Inflammatory macrophage treated with lipopolysaccharide for 4 hours (primary cell): ENCODE measurements at regions not wholly inside any gene's neighbourhood (a gene's known extent, or its start where the extent isn't known, plus 50 kb on each side); places are given as distances from the start of the nearest gene placed in this dataset.
"Not testable (repeated sequence)": the region's sequence is repeated elsewhere in the genome, so short reads cannot be mapped to it uniquely, and the experiment has no call there.

Experiments used
- DNase-seq: peaks from one replicate; pipeline ENCODE4 v3.0.0-alpha.2; 2020

DNA sequence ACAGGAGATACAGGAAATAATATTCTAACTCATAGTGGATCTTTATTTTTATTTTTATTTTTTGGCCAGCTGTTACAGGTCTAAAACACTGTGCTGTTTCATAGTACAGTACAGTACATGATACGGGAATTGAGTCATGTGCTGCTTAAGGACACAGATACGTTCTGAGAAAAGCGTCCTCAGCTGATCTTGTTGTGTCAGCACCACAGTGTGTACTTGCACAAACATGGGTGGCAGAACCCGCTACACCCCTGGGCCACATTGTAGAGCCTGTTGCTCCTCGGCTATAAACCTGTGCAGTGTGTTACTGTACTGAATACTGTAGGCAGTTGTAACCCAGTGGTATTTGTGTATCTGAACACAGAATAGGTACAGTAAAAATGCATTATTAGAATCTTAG is 183.4 kb downstream of the OR4M2 start:
- DNase-seq: no peak

DNA sequence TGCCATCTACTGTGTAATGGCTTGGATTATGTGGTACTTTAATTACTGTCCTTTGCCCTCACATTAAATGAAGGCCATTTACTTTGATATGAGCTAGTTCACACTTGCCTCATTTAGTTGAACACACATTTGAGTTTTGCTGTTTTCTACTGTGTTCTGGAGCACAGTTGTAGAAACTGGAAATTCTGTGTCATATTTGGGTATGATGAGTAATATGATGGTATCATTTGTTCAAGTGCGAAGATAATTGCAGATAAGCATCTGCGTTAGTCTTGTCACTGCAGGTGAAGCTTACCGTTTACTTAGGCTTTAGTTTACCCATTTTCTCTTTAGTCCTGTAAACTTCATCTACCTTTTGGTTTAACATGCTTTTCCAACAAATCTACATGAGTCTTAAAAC is 183.9 kb downstream of the OR4M2 start:
- DNase-seq: not testable (repeated sequence)

DNA sequence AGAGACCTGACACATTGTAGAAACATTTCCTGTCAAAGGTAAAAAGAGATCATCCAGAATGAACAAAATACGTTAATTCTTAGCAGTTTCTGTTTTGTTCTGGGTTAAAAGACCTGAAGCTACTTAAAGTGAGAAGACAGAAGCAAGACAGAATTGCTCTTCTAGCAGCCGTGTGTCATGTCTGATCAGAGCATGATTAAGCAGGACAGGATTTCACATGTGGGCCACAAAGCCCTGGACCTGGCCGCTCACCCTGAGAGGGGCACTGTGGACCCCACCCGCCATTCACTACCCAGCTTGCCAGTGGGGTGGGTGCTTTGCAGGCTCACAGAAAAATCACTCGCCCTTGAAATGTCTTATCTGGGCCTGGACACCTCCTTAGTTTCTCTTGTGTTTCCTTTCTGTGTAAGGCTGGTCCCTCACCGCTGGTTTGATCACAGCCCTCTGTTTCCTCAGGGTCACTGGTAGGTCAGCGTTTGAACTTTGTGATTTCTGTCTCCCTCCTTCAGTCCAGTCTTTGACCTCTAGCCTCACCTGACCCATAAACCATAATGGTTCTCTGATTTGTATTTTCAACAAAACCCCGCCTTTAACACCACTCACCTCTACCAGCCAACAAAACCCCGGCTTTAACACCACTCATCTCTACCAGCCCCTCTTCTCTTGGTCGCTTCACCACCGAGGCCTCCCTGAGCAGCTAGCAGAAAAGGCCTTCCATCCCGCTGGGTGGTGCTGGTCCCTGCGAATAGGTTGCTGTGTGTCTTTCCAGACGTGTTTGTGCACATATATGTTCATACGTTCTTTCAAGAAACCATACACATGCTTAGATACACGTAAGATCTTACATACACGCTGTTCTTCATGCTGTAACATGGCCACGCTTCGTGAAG is 185.0 kb downstream of the OR4M2 start:
- no peak for DNase-seq

DNA sequence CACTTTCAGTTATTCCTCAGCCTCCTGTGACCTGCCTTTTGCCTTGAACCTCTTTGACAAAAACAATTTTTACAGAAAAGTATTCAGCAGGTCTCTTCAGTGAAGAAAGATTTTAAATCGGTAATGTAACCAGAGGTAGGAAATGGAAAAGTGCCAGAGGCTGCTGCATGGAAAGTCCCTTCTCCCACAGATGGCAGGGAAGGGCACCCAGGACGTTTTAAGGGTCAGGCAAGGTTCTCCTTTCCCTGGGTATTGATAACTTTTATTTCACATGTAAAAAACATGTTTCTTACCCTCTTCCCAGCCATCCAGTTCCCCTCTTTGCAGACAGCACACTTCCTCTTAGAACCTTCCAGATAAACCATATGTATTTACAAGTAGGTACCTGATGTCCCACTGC is 185.6 kb downstream of the OR4M2 start:
- no peak for DNase-seq

DNA sequence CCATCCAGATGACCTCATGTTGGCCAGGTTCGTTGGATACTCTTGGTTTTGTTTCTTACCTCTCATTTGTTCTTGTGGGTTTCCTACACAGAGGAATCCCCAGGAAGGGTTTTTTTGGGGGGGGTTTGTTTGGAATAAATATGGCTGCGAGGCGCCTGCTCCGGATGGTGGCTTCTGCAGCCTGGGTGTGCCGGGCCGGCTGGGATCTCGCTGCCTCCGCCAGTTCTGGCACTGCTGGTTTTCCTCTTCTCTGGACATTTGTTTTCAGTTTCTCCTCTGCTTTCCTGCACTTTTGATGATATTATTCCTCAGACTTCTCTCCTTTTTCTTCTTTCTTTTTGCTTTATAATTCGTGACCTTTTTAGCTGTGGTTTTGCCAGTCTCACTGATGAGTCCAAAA is 187.4 kb downstream of the OR4M2 start:
- DNase-seq: no peak

GRCh38 chr15:22268201-22268600 is 187.9 kb downstream of the OR4M2 start:
- not testable (repeated sequence) for DNase-seq

DNA sequence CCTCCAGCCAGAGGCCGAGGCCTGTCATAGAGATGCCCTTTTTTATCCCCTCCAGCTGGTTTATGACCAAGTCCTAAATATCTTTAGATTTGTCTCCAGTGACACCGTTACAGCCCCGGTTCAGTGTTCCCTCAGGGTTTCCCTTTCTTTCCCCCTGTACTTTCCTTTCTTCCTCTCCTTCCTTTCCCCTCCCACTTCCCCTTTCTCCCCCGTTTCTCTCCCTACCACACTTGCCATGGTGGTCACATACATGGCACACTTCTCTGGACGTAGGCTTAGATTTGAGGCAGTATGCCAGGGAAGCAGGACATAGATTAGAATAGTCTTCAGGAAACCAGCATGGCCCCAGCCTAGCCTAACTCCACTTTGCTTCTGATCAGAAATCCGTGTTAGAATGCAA is 188.3 kb downstream of the OR4M2 start:
- peak; percentile 15 for DNase-seq

DNA sequence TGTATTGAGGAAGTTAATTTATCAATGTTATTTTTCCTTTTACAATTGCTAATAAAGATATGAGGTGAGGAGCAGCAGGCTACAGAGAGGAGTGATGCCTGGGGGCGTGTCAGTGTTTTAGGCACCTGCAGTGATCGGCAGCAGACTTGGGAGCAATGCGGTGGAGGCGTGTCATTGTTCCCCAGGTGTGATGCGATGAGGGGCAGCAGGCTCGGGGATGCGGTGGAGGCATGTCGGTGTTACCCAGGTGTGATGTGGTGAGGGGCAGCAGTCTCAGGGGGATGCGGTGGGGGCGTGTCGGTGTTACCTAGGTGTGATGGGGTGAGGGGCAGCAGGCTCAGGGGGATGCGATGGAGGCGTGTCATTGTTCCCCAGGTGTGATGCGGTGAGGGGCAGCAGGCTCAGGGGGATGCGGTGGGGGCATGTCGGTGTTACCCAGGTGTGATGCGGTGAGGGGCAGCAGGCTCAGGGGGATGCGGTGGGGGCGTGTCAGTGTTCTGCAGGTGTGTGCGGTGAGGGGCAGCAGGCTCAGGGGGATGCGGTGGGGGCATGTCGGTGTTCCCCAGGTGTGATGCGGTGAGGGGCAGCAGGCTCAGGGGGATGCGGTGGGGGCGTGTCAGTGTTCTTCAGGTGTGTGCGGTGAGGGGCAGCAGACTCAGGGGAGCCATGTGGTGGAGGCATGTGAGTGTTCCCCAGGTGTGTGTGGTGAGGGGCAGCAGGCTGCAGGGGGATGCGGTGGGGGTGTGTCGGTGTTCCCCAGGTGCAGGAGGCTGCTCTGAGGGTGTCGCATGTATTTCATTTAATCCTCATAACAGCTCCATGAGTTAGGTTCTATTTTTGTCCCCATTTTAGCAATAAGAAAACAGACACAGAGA is 186.2 kb upstream of the GOLGA6L22 start:
- not testable (repeated sequence) for DNase-seq

DNA sequence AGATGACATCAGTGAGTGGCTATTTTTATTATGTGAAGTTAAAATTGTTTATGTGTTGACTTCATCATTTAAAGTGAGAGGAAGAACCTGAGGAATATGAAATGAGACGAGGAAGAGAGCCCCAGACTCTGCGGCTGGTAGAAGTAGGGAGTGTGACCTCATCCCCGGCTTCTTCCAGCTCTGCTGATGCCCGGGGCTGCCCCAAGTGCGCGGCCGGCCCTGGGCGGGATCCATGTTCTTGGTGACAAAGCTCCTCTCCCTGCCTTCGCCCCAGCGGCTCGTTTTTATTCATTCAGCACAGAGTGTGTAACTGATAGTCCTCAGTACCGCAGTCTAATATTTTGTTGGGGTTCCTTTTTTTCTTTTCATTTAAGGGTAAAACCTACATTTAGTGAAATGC is 185.5 kb upstream of the GOLGA6L22 start:
- not testable (repeated sequence) for DNase-seq

GRCh38 chr15:22274376-22274775 is 184.3 kb upstream of the GOLGA6L22 start:
- DNase-seq: not testable (repeated sequence)

GRCh38 chr15:22280770-22281169 is 177.9 kb upstream of the GOLGA6L22 start:
- not testable (repeated sequence) for DNase-seq

DNA sequence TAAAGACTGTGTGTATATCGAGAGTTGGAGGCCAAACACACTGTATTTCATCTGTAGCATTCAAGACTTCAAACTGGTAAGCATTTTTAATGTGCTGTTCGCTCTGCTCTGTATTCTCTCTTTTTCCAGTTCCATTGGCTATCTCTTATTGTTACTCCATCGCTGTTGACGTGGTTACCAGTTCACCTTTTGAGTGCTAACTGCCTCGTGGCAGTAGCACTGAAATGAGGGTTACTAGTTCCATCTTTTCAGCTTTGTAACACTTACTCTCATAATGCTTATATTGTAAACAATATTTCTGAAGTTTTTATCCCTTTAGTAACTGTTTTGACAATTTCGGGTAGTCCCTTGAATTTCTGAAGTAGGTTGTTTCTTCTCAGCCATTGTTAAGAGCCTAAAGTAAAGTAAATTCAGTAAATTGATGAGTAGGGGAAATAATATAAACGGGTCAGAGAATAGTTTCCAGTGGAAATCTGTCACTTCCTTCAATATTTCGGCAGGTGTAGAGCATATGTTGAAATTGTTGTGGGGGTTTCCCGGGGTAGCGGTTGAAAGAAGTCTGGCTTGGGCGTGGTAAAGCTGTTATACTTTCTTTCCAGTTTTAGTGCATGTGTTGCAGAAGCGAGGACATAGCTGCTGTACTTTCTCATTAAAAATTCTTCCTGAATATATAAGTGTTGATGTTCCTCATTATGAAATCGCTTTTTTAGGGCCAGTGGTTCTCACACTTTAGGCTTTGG is 175.7 kb upstream of the GOLGA6L22 start:
- DNase-seq: peak; percentile 25

DNA sequence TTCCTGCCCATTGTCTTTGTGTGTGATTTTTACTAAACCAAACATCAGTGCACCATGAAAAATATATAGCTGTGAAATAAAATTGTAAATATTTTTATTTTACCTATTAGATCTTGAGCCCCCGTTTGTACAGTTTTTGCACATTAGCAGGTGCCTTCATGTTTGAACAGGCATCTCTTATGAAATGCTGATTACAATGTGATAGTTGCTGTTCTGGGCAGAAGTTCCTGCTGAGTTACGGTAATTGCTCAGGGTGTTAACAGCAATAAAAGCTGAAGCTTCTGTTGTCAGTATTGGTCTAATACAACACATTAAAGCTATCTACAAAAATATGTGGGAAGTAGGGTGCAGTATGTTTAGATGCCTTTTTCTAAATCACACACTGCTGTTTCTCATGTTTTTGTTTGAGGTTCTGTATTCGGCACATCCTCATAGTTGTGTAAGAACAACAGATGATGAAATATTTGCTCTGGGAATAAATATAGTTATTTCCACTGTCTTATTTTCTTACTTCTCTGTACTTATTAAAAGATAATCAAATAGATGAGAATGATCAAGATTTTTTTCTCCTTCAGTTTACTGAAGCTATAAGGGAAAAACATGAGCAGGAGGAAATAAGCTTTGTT is 173.8 kb upstream of the GOLGA6L22 start:
- peak; percentile 17 for DNase-seq

DNA sequence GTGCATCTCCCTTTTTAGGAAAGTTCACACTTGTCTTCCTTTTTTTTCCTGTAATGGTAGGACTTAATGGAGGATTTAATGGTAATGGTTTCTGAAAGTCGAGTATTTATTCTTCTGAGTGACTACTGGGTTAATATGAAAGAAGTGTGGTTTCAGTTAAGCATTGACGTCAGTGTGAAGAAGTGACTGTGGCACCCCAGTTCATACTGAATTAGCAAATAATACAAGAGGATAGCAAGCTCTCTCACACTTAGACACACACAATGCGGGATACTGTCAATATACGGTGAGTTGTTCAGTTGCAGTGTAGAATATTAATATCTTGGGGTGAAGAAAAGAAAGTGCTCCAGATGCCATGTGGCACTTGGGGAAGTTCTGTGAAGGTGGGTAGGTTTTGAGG is 167.6 kb upstream of the GOLGA6L22 start:
- DNase-seq: not testable (repeated sequence)

- DNase-seq: not testable (repeated sequence)
These were observed 155.6 kb upstream of the GOLGA6L22 start for GRCh38 chr15:22303112-22303511.
